Esophagus muscularis mucosa (tissue), 3 donors: ENCODE measurements at regions not wholly inside any gene's neighbourhood (a gene's known extent, or its start where the extent isn't known, plus 50 kb on each side); places are given as distances from the start of the nearest gene placed in this dataset.

Source experiments
- POLR2A ChIP-seq: fragments of 450-650 bp; IDR thresholded peaks from one replicate; pipeline ENCODE4 v1.6.1; 2017; ENCODE audit warnings: antibody characterized with exemption, moderate library complexity, mild to moderate bottlenecking, low read depth
- TF ChIP-seq, protein P1 (sequence below), 3 experiments: fragments of 200-600 bp in 2 of 3; fragments of 450-650 bp in 1 of 3; sonication (generic) in 2 of 3; IDR thresholded peaks; one replicate each; pipeline ENCODE4 v1.5.1; 2017 to 2019; ENCODE audit warnings: antibody characterized with exemption in 3 of 3, mild to moderate bottlenecking in 2 of 3, moderate library complexity in 1 of 3

- TF ChIP-seq, protein P1, sequence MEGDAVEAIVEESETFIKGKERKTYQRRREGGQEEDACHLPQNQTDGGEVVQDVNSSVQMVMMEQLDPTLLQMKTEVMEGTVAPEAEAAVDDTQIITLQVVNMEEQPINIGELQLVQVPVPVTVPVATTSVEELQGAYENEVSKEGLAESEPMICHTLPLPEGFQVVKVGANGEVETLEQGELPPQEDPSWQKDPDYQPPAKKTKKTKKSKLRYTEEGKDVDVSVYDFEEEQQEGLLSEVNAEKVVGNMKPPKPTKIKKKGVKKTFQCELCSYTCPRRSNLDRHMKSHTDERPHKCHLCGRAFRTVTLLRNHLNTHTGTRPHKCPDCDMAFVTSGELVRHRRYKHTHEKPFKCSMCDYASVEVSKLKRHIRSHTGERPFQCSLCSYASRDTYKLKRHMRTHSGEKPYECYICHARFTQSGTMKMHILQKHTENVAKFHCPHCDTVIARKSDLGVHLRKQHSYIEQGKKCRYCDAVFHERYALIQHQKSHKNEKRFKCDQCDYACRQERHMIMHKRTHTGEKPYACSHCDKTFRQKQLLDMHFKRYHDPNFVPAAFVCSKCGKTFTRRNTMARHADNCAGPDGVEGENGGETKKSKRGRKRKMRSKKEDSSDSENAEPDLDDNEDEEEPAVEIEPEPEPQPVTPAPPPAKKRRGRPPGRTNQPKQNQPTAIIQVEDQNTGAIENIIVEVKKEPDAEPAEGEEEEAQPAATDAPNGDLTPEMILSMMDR (IDR thresholded peaks at IDR 0.05), result no peak
- no peak for TF ChIP-seq POLR2A
Observed at GRCh38 chr16:81181013-81181720, 57.3 kb upstream of the BCO1 start.
